ENCODE measurements at regions not wholly inside any gene's neighbourhood (a gene's known extent, or its start where the extent isn't known, plus 50 kb on each side); places are given as distances from the start of the nearest gene placed in this dataset.

- Histone ChIP-seq H3F3A (replicated peaks; ENCODE audit: insufficient read depth) (no peaks in the 10 kb centered on the region), H3K4me2 (no peak overlapping the region), H2AFZ (ENCODE audit: low read depth) (no peak overlapping the region), H3K79me2 (ENCODE audit: insufficient read depth) (no peaks in the 10 kb centered on the region), H3K4me1 (ENCODE audit: control insufficient read depth in 1 of 2, insufficient read depth in 2 of 2, low read depth in 1 of 2, low read length in 1 of 2) (no peaks in the 10 kb centered on the region), H3K9ac (no peak overlapping the region), H3K27ac (ENCODE audit: low read depth in 2 of 2, low read length in 1 of 2) (no peak overlapping the region), H3K9me2 (no peaks in the 10 kb centered on the region), H4K20me1 (ENCODE audit: insufficient read depth) (no peaks in the 10 kb centered on the region), H3K9me3 (no peaks in the 10 kb centered on the region), H3K36me3 (replicated peaks in 1 of 2; ENCODE audit: control insufficient read depth in 1 of 2, insufficient read depth in 2 of 2, low read length in 1 of 2) (no peaks in the 10 kb centered on the region), H3K27me3 (ENCODE audit: insufficient read depth) (peaks cover 8% of the 10 kb centered on the region; the same call in 1 of the 2 replicates), H3K4me3 (ENCODE audit: low read depth in 2 of 2, low read length in 1 of 2) (no peak overlapping the region)
- ChIA-PET CTCF (no interaction called here), POLR2A (no interaction called here)
- TF ChIP-seq NRF1 (IDR thresholded peaks at IDR 0.05; ENCODE audit: low read depth, low read length), result no peak
- TF ChIP-seq IRF3 (IDR thresholded peaks at IDR 0.05; ENCODE audit: low read depth, low read length), result no peak
- no peak for TF ChIP-seq RFX5 (IDR thresholded peaks at IDR 0.05; ENCODE audit: low read length)
- TF ChIP-seq EP300 (IDR thresholded peaks at IDR 0.05; ENCODE audit: borderline replicate concordance in 1 of 2, low read depth in 1 of 2, low read length in 1 of 2), result no peak
- 83% methylated on average over 3 of the region's 3 CpGs for WGBS (ENCODE audit: low lambda C conversion rate)
- DNase-seq, result no peak
Observed at GRCh38 chr2:118762290-118762689, 85.2 kb downstream of the EN1 start.

GRCh38 chr2:118761771-118762170 is 85.7 kb downstream of the EN1 start:
- Histone ChIP-seq H4K20me1 (ENCODE audit: insufficient read depth) (no peaks in the 10 kb centered on the region), H3K4me2 (no peak overlapping the region), H3K27ac (ENCODE audit: low read depth in 2 of 2, low read length in 1 of 2) (no peak overlapping the region), H3K79me2 (ENCODE audit: insufficient read depth) (no peaks in the 10 kb centered on the region), H3K36me3 (replicated peaks in 1 of 2; ENCODE audit: control insufficient read depth in 1 of 2, insufficient read depth in 2 of 2, low read length in 1 of 2) (no peaks in the 10 kb centered on the region), H3K9ac (no peak overlapping the region), H3K4me1 (ENCODE audit: control insufficient read depth in 1 of 2, insufficient read depth in 2 of 2, low read depth in 1 of 2, low read length in 1 of 2) (no peaks in the 10 kb centered on the region), H3K9me2 (no peaks in the 10 kb centered on the region), H3K4me3 (ENCODE audit: low read depth in 2 of 2, low read length in 1 of 2) (no peak overlapping the region), H3K9me3 (no peaks in the 10 kb centered on the region), H3K27me3 (ENCODE audit: insufficient read depth) (peaks cover 8% of the 10 kb centered on the region; the same call in 1 of the 2 replicates), H2AFZ (ENCODE audit: low read depth) (no peak overlapping the region), H3F3A (replicated peaks; ENCODE audit: insufficient read depth) (no peaks in the 10 kb centered on the region)
- no peak for DNase-seq
- POLR2A ChIA-PET, result no interaction called here
- CTCF ChIA-PET, result interaction anchor here (0.6 kb wide), 1 partner anchor 38 kb away, joined by 3 read pairs; no protein-coding TSS in a partner anchor
- 35% methylated on average over 6 of the region's 6 CpGs for whole genome bisulfite sequencing (ENCODE audit: low lambda C conversion rate)
- TF ChIP-seq TAF1 (IDR thresholded peaks at IDR 0.05; ENCODE audit: borderline replicate concordance, low read depth, low read length) (no peak), MEF2A (IDR thresholded peaks at IDR 0.05; ENCODE audit: borderline replicate concordance, low read depth) (no peak), FOXJ3 (CRISPR knock-in tag; IDR thresholded peaks at IDR 0.05) (no peak), PBX3 (IDR thresholded peaks at IDR 0.05) (no peak), EP300 (IDR thresholded peaks at IDR 0.05; ENCODE audit: borderline replicate concordance in 1 of 2, low read depth in 1 of 2, low read length in 1 of 2) (no peak), RCOR1 (IDR thresholded peaks at IDR 0.05; ENCODE audit: low read length) (no peak), IRF3 (IDR thresholded peaks at IDR 0.05; ENCODE audit: low read depth, low read length) (no peak), USF2 (IDR thresholded peaks at IDR 0.05; ENCODE audit: borderline replicate concordance, low read depth, low read length) (no peak), JUND (IDR thresholded peaks at IDR 0.05) (no peak), MAX (IDR thresholded peaks at IDR 0.05; ENCODE audit: low read depth) (no peak)
